GM12891 (cell line): ENCODE measurements at regions not wholly inside any gene's neighbourhood (a gene's known extent, or its start where the extent isn't known, plus 50 kb on each side); places are given as distances from the start of the nearest gene placed in this dataset.

Experiments
- POLR2A ChIP-seq: IDR thresholded peaks from 2 replicates; pipeline ENCODE4 v1.6.1; 2011; ENCODE audit warnings: low read depth, low read length, control low read depth
- TAF1 ChIP-seq: IDR thresholded peaks from 2 replicates; pipeline ENCODE4 v1.6.1; 2011; ENCODE audit warnings: low read depth, low read length, control low read depth

DNA sequence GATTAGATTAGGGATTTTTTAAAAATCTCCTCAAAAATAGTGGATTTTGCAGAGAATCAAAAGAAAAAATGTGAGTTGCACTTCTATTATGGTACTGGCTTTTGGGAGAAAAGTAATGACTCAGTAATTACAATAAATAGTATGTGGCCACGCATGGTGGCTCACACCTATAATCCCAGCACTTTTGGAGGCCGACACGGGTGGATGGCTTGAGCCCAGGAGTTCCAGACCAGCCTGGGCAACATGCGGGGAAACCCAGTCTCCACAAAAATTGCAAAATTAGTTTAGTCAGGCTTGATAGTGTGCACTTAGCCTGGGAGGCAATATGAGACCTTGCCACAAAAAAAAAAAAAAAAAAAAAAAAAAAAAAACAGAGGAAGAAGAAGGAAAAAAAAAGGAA is 1098.2 kb downstream of the ZPLD1 start:
- TF ChIP-seq TAF1 (no peak), POLR2A (no peak)
